HEK293T (cell line): ENCODE measurements at regions not wholly inside any gene's neighbourhood (a gene's known extent, or its start where the extent isn't known, plus 50 kb on each side); places are given as distances from the start of the nearest gene placed in this dataset.

Experiments used
- CTCF ChIA-PET: fragments of 350-600 bp; formaldehyde crosslinking; extraction: SDS; loops from one replicate; lab custom pipeline; 2021; ENCODE audit warnings: antibody characterized with exemption, inconsistent platforms; lab: Yijun Ruan, JAX
- POLR2A ChIA-PET: fragments of 350-600 bp; formaldehyde crosslinking; extraction: SDS; loops from one replicate; lab custom pipeline; 2020; ENCODE audit warnings: antibody characterized with exemption, inconsistent platforms; lab: Yijun Ruan, JAX
- DNase-seq: peaks from one replicate; pipeline ENCODE4 v3.0.0; 2012; ENCODE audit warnings: mixed read lengths; ENCODE audit errors: extremely low spot score
- ARNT ChIP-seq: fragments of 450-650 bp; IDR thresholded peaks from 2 replicates; pipeline ENCODE4 v1.6.1; 2017; ENCODE audit warnings: mild to moderate bottlenecking
- BHLHE40 ChIP-seq: fragments of 450-650 bp; IDR thresholded peaks from 2 replicates; pipeline ENCODE4 v1.6.1; 2016; ENCODE audit warnings: mild to moderate bottlenecking, moderate library complexity, borderline replicate concordance
- CTBP1 ChIP-seq: fragments of 450-650 bp; IDR thresholded peaks from 2 replicates; pipeline ENCODE4 v1.6.1; 2016; ENCODE audit warnings: borderline replicate concordance
- ELF4 ChIP-seq: fragments of 450-650 bp; IDR thresholded peaks from 2 replicates; pipeline ENCODE4 v1.6.1; 2017; ENCODE audit warnings: antibody characterized with exemption
- FOXA1 ChIP-seq: fragments of 450-650 bp; IDR thresholded peaks from 2 replicates; pipeline ENCODE4 v1.6.1; 2016; ENCODE audit warnings: mild to moderate bottlenecking
- FOXK2 ChIP-seq: fragments of 450-650 bp; IDR thresholded peaks from 2 replicates; pipeline ENCODE4 v1.6.1; 2016; ENCODE audit warnings: mild to moderate bottlenecking
- FOXM1 ChIP-seq: fragments of 450-650 bp; IDR thresholded peaks from 2 replicates; pipeline ENCODE4 v1.6.1; 2017; ENCODE audit warnings: mild to moderate bottlenecking, borderline replicate concordance
- HDGF ChIP-seq: fragments of 450-650 bp; IDR thresholded peaks from 2 replicates; pipeline ENCODE4 v1.6.1; 2017; ENCODE audit warnings: antibody characterized with exemption, borderline replicate concordance
- L3MBTL2 ChIP-seq: fragments of 450-650 bp; conservative IDR thresholded peaks from 2 replicates; pipeline ENCODE4 v1.6.1; 2016; ENCODE audit warnings: mild to moderate bottlenecking
- LEF1 ChIP-seq: fragments of 450-650 bp; IDR thresholded peaks from 2 replicates; pipeline ENCODE4 v1.6.1; 2017; ENCODE audit warnings: mild to moderate bottlenecking, borderline replicate concordance
- NFRKB ChIP-seq: fragments of 450-650 bp; IDR thresholded peaks from 2 replicates; pipeline ENCODE4 v1.6.1; 2016; ENCODE audit warnings: mild to moderate bottlenecking, moderate library complexity
- PKNOX1 ChIP-seq: fragments of 450-650 bp; IDR thresholded peaks from 2 replicates; pipeline ENCODE4 v1.6.1; 2016
- SP1 ChIP-seq: fragments of 450-650 bp; IDR thresholded peaks from 2 replicates; pipeline ENCODE4 v1.6.1; 2017
- SUZ12 ChIP-seq: fragments of 450-650 bp; IDR thresholded peaks from 2 replicates; pipeline ENCODE4 v1.6.1; 2016; ENCODE audit warnings: mild to moderate bottlenecking
- TARDBP ChIP-seq: fragments of 450-650 bp; IDR thresholded peaks from 2 replicates; pipeline ENCODE4 v1.6.1; 2016
- ZNF384 ChIP-seq: fragments of 450-650 bp; IDR thresholded peaks from 2 replicates; pipeline ENCODE4 v1.6.1; 2016

DNA sequence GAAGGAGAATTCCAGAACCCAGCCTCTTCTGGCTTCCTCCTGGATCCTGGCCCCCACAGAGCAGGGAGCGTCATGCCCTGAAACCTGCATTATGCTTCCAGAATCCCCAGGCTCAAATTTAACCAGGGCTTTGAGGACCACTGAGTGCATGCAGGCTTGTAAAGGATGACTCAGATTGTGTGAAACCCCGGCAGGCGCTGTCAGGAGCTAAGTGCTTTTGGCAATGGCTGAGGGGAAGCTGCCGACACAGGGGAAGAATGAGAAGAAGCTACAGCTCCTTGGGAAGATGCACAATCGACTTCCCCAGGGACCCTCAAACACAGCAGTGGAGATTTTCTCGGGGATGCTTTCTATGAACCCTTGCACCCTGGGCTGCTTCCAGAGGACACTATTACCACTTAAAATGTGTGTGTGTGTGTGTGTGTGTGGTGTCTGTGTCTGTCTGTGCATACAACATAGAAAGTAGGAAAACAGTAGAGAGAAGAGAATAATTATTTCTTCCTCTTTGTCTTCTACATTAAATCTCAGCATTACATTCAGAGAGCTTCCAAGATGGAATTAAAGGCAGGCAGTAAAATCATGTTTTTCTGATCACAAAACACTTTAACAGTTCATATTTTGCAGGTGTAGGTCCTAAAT lies 183.5 kb upstream of the INHBA start:
- TF ChIP-seq L3MBTL2 (no peak), ZNF384 (no peak), NFRKB (no peak), CTBP1 (no peak), SP1 (no peak)
- ChIA-PET POLR2A (no interaction called here), CTCF (interaction anchor here (0.5 to 0.8 kb wide), 4 partner anchors 31 to 1755 kb away, joined by 3 to 5 read pairs (median 3); no protein-coding TSS in a partner anchor)
- no peak for DNase-seq

- POLR2A ChIA-PET = no interaction called here
- CTCF ChIA-PET = interaction anchor here (0.8 kb wide), 1 partner anchor 30 kb away, joined by 5 read pairs; no protein-coding TSS in a partner anchor
- DNase-seq = no peak
- TF ChIP-seq NFRKB = no peak
- TF ChIP-seq HDGF = no peak
- TF ChIP-seq ARNT = no peak
- TF ChIP-seq PKNOX1 = no peak
These were observed 182.9 kb upstream of the INHBA start for GRCh38 chr7:41885748-41886147.

DNA sequence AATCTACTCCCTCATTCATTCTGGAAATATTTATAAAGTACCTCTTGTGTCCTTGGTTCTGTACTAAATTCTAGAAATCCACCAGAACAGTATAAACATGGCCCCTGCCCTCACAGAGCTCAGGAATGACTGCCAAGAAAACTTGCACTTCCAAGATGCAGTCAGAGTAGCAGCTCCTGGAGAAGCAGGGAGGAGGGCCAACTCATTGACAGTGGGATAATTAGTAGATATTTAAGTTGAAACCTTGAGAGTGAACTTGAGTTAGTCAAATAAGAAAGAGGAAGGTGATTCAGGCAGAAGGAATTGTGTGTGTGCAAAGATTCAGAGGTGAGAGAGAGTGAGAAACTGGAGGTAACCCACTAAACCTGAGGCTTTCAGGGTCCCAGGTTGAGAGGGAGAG lies 182.2 kb upstream of the INHBA start:
- CTCF ChIA-PET = no interaction called here
- TF ChIP-seq PKNOX1 = no peak
- TF ChIP-seq HDGF = no peak
- TF ChIP-seq LEF1 = no peak
- no peak for TF ChIP-seq ARNT
- no peak for TF ChIP-seq ELF4
- no peak for TF ChIP-seq ZNF384
- TF ChIP-seq FOXK2 = no peak
- POLR2A ChIA-PET = no interaction called here
- no peak for DNase-seq

DNA sequence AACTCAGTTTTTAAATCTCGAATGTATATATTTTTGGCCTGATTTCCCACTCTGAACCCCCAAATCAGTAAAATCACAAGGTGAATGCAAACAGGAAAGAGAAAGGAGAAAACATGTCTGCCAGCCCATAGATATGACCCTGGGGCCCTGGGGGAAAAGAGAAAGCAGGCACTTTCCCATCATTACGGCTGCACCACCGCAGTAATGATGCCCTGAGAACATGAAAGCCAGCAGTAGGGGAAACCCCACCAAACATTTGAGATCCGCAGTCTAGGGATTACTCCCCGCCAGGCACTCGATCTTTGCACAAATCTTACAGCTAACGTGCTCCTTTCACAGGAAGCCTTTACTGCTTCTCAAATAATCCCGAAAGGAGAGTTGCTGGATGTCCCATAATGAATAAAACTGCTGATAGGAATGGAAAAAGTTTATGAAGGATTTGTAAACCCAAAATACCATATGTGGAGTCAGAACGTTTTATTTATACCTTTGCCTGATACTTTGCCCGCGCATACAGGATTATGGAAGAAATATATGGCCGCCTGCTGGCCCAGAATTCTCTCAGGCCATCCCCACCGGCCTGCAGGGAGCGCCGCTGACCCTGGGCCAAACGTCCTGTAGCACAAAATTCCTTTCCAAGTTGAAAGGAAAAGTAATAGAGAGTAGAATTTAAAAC lies 180.0 kb upstream of the INHBA start:
- DNase-seq = no peak
- ChIA-PET CTCF (interaction anchor here (1.5 kb wide), 1 partner anchor 58 kb away, joined by 5 read pairs; no protein-coding TSS in a partner anchor), POLR2A (no interaction called here)
- no peak for TF ChIP-seq FOXK2
- no peak for TF ChIP-seq SP1
- TF ChIP-seq PKNOX1 = no peak
- no peak for TF ChIP-seq LEF1
- TF ChIP-seq ELF4 = no peak
- no peak for TF ChIP-seq ZNF384
- TF ChIP-seq BHLHE40 = no peak
- no peak for TF ChIP-seq FOXA1
- TF ChIP-seq HDGF = no peak
- no peak for TF ChIP-seq CTBP1
- no peak for TF ChIP-seq NFRKB
- no peak for TF ChIP-seq SUZ12
- no peak for TF ChIP-seq ARNT
- TF ChIP-seq TARDBP = no peak
- TF ChIP-seq FOXM1 = no peak
- no peak for TF ChIP-seq L3MBTL2

DNA sequence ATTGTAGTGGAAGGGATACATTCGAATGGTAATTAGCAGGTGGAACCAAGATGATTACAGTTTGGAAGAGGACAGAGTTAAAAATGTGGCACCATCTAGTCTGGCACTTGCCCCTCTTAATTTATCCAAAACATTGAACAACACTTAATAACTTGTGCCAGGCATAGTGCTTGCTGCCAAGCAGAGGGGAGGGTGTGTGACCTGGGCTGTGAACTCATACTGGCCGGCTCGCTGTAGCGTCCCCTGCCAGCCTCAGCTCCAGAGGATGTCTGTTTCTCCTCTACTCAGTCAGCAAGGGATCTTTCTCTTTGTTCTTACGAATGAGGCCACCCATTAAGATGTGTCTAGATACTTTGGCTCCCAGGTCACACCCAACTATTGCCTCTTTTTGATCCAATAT lies 179.4 kb upstream of the INHBA start:
- DNase-seq = no peak
- TF ChIP-seq CTBP1 (no peak), HDGF (no peak), FOXM1 (no peak), L3MBTL2 (no peak), LEF1 (no peak), FOXA1 (no peak), TARDBP (no peak), NFRKB (no peak), SP1 (no peak)
- ChIA-PET CTCF (interaction anchor here (1.5 kb wide), 1 partner anchor 58 kb away, joined by 5 read pairs; no protein-coding TSS in a partner anchor), POLR2A (no interaction called here)

DNA sequence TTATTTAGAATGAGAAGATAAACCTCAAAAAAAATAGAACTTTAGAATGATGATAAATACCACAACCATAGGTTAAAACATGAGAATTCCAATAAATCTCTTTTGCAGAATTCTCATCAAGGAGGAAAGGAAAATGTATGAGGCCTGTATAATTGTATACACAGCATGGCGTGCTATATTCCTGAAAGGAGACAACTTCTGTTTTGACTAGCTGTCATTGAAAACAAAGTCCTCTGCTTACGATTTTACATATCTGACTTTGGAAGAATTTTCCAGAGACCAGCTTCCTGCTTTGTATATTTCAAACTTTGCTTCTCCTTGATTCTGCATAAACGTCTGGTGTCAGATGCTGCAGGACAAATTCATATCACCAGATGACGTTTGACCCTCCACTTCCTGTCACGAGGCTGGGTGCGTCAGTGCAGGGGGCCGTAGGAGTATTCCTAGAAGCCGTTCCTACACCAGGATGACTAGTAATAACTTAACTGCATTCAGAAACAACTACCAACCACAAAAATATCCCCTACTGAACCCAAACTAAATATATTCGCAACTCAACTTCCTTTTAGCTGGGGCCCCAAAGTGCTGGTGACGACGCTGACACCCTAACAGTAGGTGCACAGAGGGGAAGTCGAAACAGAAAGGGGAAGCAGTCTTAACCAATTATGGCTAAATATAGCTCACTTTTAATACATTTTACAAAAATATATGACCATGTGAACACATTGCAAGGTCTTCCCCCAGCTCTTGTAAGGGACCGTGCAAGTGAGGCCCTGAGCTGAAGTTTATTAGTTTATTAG lies 178.6 kb upstream of the INHBA start:
- no peak for DNase-seq
- ChIA-PET POLR2A (no interaction called here), CTCF (interaction anchor here (1.5 kb wide), 1 partner anchor 59 kb away, joined by 5 read pairs; no protein-coding TSS in a partner anchor)
- TF ChIP-seq FOXA1 (no peak), FOXM1 (no peak), SP1 (no peak), L3MBTL2 (no peak), SUZ12 (no peak), ELF4 (no peak), TARDBP (no peak), NFRKB (no peak)
